ENCODE measurements at regions not wholly inside any gene's neighbourhood (a gene's known extent, or its start where the extent isn't known, plus 50 kb on each side); places are given as distances from the start of the nearest gene placed in this dataset.
"Not testable (repeated sequence)": the region's sequence is repeated elsewhere in the genome, so short reads cannot be mapped to it uniquely, and the experiment has no call there.

DNA sequence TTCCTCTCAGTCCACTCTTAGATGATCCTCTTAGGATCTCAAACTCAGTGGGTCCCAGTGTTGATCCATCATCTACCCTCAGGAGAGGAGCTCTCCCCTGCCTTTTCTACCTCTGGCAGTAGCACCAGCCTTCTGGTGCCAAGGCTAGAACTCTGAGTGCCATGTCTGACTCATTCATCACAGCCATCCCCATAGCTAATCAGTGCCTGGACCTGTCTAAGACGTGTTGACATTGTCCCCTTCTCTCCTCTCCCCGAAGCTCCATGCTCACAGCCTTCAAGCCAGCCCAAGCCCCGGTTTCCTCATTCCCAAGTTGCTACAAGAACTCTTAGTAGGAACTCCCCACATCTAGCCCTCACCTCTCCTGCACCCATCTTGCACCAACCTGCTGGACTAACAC is 73.5 kb upstream of the GRIN2A start:
- Histone ChIP-seq H4K20me1 (ENCODE audit: insufficient read depth) (no peaks in the 10 kb centered on the region), H3K4me3 (ENCODE audit: low read depth in 2 of 2, low read length in 1 of 2) (no peak overlapping the region), H3K4me1 (ENCODE audit: control insufficient read depth in 1 of 2, insufficient read depth in 2 of 2, low read depth in 1 of 2, low read length in 1 of 2) (no peaks in the 10 kb centered on the region), H3K4me2 (no peak overlapping the region), H3K79me2 (ENCODE audit: insufficient read depth) (no peaks in the 10 kb centered on the region), H3K9me3 (no peaks in the 10 kb centered on the region), H3K9me2 (no peaks in the 10 kb centered on the region), H3K9ac (no peak overlapping the region), H2AFZ (ENCODE audit: low read depth) (no peak overlapping the region), H3K27ac (ENCODE audit: low read depth in 2 of 2, low read length in 1 of 2) (no peak overlapping the region), H3F3A (replicated peaks; ENCODE audit: insufficient read depth) (no peaks in the 10 kb centered on the region), H3K36me3 (replicated peaks in 1 of 2; ENCODE audit: control insufficient read depth in 1 of 2, insufficient read depth in 2 of 2, low read length in 1 of 2) (no peaks in the 10 kb centered on the region), H3K27me3 (ENCODE audit: insufficient read depth) (no peaks in the 10 kb centered on the region)
- TF ChIP-seq SIN3A (IDR thresholded peaks at IDR 0.05; ENCODE audit: borderline replicate concordance, low read depth, low read length) (no peak), RFX5 (IDR thresholded peaks at IDR 0.05; ENCODE audit: low read length) (no peak), POLR2AphosphoS5 (IDR thresholded peaks at IDR 0.05; ENCODE audit: low read depth, low read length) (no peak)
- CTCF ChIA-PET: interaction anchor here (0.8 to 4.0 kb wide), 9 partner anchors 15 to 482 kb away, joined by 3 to 49 read pairs (median 3); no protein-coding TSS in a partner anchor
- POLR2A ChIA-PET: no interaction called here
- 31% methylated on average over 3 of the region's 3 CpGs for WGBS (ENCODE audit: low lambda C conversion rate)
- no peak for DNase-seq

DNA sequence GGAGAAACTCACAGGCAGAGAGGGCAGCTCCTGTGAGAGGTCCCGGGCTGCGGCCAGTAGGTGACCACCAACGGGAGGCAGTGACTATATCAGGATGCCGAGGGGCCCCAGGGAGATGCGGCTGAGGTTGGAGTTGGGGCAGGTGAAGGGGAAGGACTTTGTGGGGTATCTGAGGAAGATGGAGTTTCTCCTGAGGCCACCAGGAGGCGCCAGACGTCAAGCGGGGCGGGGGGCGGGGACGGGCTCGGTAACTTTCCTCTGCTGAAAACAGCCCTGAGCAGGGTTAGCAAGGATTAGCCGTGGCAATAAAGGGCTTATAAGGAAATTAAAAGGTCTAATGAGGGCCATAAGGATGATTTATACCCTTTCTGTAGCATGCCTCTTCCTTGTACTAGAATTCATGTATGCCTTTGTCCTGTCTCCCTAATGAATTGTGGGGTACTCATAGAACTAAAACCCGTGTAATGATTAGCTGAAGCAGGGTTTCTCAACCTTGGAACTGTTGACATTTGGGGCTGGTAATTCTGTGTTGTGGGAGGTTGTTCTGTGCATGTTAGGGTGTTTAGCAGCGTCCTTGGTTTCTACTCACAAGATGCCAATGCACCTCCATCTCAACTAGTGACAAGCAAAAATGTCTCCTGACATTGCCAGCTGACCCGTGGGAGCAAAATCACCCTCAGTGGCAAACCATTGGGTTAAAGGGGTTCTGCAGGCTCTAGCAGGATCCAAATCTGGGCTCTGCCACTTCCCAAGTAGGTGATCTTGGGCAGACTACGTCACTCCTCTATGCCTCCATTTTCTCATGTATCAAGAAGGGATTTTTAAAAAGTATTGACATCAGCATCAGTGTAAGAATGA is 74.8 kb upstream of the GRIN2A start:
- Histone ChIP-seq H3K4me2 (no peak overlapping the region), H2AFZ (ENCODE audit: low read depth) (no peak overlapping the region)
- POLR2A ChIA-PET: interaction anchor here (0.6 kb wide), 1 partner anchor 826 kb away, joined by 3 read pairs; no protein-coding TSS in a partner anchor

GRCh38 chr16:10257642-10258251 is 75.5 kb upstream of the GRIN2A start:
- H3K9me2 ChIP-seq; H4K20me1 ChIP-seq (ENCODE audit: insufficient read depth); POLR2A ChIA-PET; H3K4me3 ChIP-seq (ENCODE audit: low read depth in 2 of 2, low read length in 1 of 2); H3K27ac ChIP-seq (ENCODE audit: low read depth in 2 of 2, low read length in 1 of 2); H3K36me3 ChIP-seq (replicated peaks in 1 of 2; ENCODE audit: control insufficient read depth in 1 of 2, insufficient read depth in 2 of 2, low read length in 1 of 2); H3K4me1 ChIP-seq (ENCODE audit: control insufficient read depth in 1 of 2, insufficient read depth in 2 of 2, low read depth in 1 of 2, low read length in 1 of 2); H2AFZ ChIP-seq (ENCODE audit: low read depth); H3F3A ChIP-seq (replicated peaks; ENCODE audit: insufficient read depth); H3K27me3 ChIP-seq (ENCODE audit: insufficient read depth); H3K79me2 ChIP-seq (ENCODE audit: insufficient read depth); H3K9me3 ChIP-seq; H3K9ac ChIP-seq; H3K4me2 ChIP-seq; DNase-seq: not testable (repeated sequence)
- WGBS (ENCODE audit: low lambda C conversion rate): 57% methylated on average over 10 of the region's 10 CpGs
- CTCF ChIA-PET: interaction anchor here (0.6 to 4.0 kb wide), 20 partner anchors 8 to 649 kb away, joined by 3 to 49 read pairs (median 4); no protein-coding TSS in a partner anchor

More for the DNA sequence above, 74.8 kb upstream of the GRIN2A start:
- Histone ChIP-seq H3K36me3 (replicated peaks in 1 of 2; ENCODE audit: control insufficient read depth in 1 of 2, insufficient read depth in 2 of 2, low read length in 1 of 2) (no peaks in the 10 kb centered on the region), H3F3A (replicated peaks; ENCODE audit: insufficient read depth) (no peaks in the 10 kb centered on the region), H3K4me1 (ENCODE audit: control insufficient read depth in 1 of 2, insufficient read depth in 2 of 2, low read depth in 1 of 2, low read length in 1 of 2) (no peaks in the 10 kb centered on the region; a peak in 1 of 4 replicates), H4K20me1 (ENCODE audit: insufficient read depth) (no peaks in the 10 kb centered on the region), H3K4me3 (ENCODE audit: low read depth in 2 of 2, low read length in 1 of 2) (peak overlapping the region in 1 of 2 experiments; percentile 19; a peak in 1 of 4 replicates), H3K9me3 (no peaks in the 10 kb centered on the region), H3K79me2 (ENCODE audit: insufficient read depth) (no peaks in the 10 kb centered on the region), H3K27ac (ENCODE audit: low read depth in 2 of 2, low read length in 1 of 2) (no peak overlapping the region), H3K9ac (no peak overlapping the region), H3K9me2 (no peaks in the 10 kb centered on the region), H3K27me3 (ENCODE audit: insufficient read depth) (no peaks in the 10 kb centered on the region)
- peak; percentile 86 for DNase-seq
- CTCF ChIA-PET: interaction anchor here (0.6 to 4.0 kb wide), 22 partner anchors 9 to 650 kb away, joined by 3 to 49 read pairs (median 4); no protein-coding TSS in a partner anchor
- peak; percentile 48 for TF ChIP-seq CTCF (IDR thresholded peaks at IDR 0.05)
- peak; percentile 54; the same call in 1 of the 2 replicates for TF ChIP-seq SMC3 (IDR thresholded peaks at IDR 0.05; ENCODE audit: low read depth, low read length)
- peak; percentile 65 for TF ChIP-seq RAD21 (IDR thresholded peaks at IDR 0.05; ENCODE audit: low read length)
- TF ChIP-seq SIN3A (IDR thresholded peaks at IDR 0.05; ENCODE audit: borderline replicate concordance, low read depth, low read length): no peak
- no peak for TF ChIP-seq MXI1 (IDR thresholded peaks at IDR 0.05; ENCODE audit: low read depth, low read length)
- WGBS (ENCODE audit: low lambda C conversion rate): 6% methylated on average over 16 of the region's 17 CpGs

GRCh38 chr16:10258930-10259603 is 76.8 kb upstream of the GRIN2A start:
- H3K9me2 ChIP-seq; H3K9ac ChIP-seq; H3K9me3 ChIP-seq; H3K27ac ChIP-seq (ENCODE audit: low read depth in 2 of 2, low read length in 1 of 2); H3F3A ChIP-seq (replicated peaks; ENCODE audit: insufficient read depth); H3K4me3 ChIP-seq (ENCODE audit: low read depth in 2 of 2, low read length in 1 of 2); H3K4me2 ChIP-seq; H3K4me1 ChIP-seq (ENCODE audit: control insufficient read depth in 1 of 2, insufficient read depth in 2 of 2, low read depth in 1 of 2, low read length in 1 of 2); H3K36me3 ChIP-seq (replicated peaks in 1 of 2; ENCODE audit: control insufficient read depth in 1 of 2, insufficient read depth in 2 of 2, low read length in 1 of 2); H2AFZ ChIP-seq (ENCODE audit: low read depth); H3K79me2 ChIP-seq (ENCODE audit: insufficient read depth); H4K20me1 ChIP-seq (ENCODE audit: insufficient read depth); H3K27me3 ChIP-seq (ENCODE audit: insufficient read depth); POLR2A ChIA-PET; DNase-seq: not testable (repeated sequence)
- WGBS (ENCODE audit: low lambda C conversion rate): 52% methylated on average over 9 of the region's 10 CpGs
- CTCF ChIA-PET: interaction anchor here (1.4 to 4.0 kb wide), 4 partner anchors 41 to 251 kb away, joined by 3 to 49 read pairs (median 10); no protein-coding TSS in a partner anchor
